H1 (cell line): ENCODE measurements at regions not wholly inside any gene's neighbourhood (a gene's known extent, or its start where the extent isn't known, plus 50 kb on each side); places are given as distances from the start of the nearest gene placed in this dataset.

Experiments used
- ATF3 ChIP-seq: IDR thresholded peaks from 2 replicates; pipeline ENCODE4 v1.6.1; 2011; ENCODE audit warnings: low read depth, mild to moderate bottlenecking, low read length; ENCODE audit not compliant: insufficient read depth
- BACH1 ChIP-seq: IDR thresholded peaks from 2 replicates; pipeline ENCODE4 v1.6.1; 2012; ENCODE audit warnings: low read length, improper control_type of control experiment
- CEBPB ChIP-seq: IDR thresholded peaks from 2 replicates; pipeline ENCODE4 v1.6.1; 2012; ENCODE audit warnings: low read depth, low read length
- CHD2 ChIP-seq: IDR thresholded peaks from 2 replicates; pipeline ENCODE4 v1.6.1; 2012; ENCODE audit warnings: low read length, improper control_type of control experiment
- HDAC2 ChIP-seq, 2 experiments: fragments of 300-600 bp in 1 of 2; sonication (generic) in 1 of 2; IDR thresholded peaks; 2 replicates each; pipeline ENCODE4 v1.6.1; 2011 to 2012; ENCODE audit warnings: low read depth in 2 of 2, low read length in 2 of 2, mild to moderate bottlenecking in 2 of 2, moderate library complexity in 2 of 2, borderline replicate concordance in 1 of 2, inconsistent platforms in 1 of 2
- JUND ChIP-seq: IDR thresholded peaks from 2 replicates; pipeline ENCODE4 v1.6.1; 2011; ENCODE audit warnings: mild to moderate bottlenecking, improper control_type of control experiment, low read length
- SIN3A ChIP-seq, 2 experiments: IDR thresholded peaks in 1 of 2; conservative IDR thresholded peaks in 1 of 2; 2 replicates each; pipeline ENCODE4 v1.6.1; 2011 to 2012; ENCODE audit warnings: low read length in 2 of 2, improper control_type of control experiment in 1 of 2, low read depth in 1 of 2, mild to moderate bottlenecking in 1 of 2
- USF2 ChIP-seq: IDR thresholded peaks from 2 replicates; pipeline ENCODE4 v1.6.1; 2011; ENCODE audit warnings: low read length, improper control_type of control experiment

GRCh38 chr12:77742631-77743030, 88.1 kb upstream of the NAV3 start (continued):
- TF ChIP-seq ATF3: no peak
- TF ChIP-seq SIN3A (conservative IDR thresholded peaks at IDR 0.05 in 1 of 2, IDR thresholded peaks at IDR 0.05 in 1 of 2; ENCODE audit: low read depth in 1 of 2, low read length in 2 of 2): no peak
- no peak for TF ChIP-seq USF2
- TF ChIP-seq HDAC2 (IDR thresholded peaks at IDR 0.05; ENCODE audit: borderline replicate concordance in 1 of 2, low read depth in 2 of 2, low read length in 2 of 2): no peak
- no peak for TF ChIP-seq CHD2
- no peak for TF ChIP-seq BACH1
- no peak for TF ChIP-seq JUND
- no peak for TF ChIP-seq CEBPB
